ENCODE measurements at regions not wholly inside any gene's neighbourhood (a gene's known extent, or its start where the extent isn't known, plus 50 kb on each side); places are given as distances from the start of the nearest gene placed in this dataset.

- Histone ChIP-seq H3K9ac (ENCODE audit: low read depth in 1 of 3, low read length in 3 of 3) (no peak overlapping the region), H3K4me3 (ENCODE audit: low read length in 3 of 3) (no peak overlapping the region), H3K4me1 (ENCODE audit: control insufficient read depth in 3 of 3, insufficient read depth in 3 of 3, low read length in 3 of 3) (no peaks in the 10 kb centered on the region), H3K36me3 (ENCODE audit: control insufficient read depth in 3 of 3, insufficient read depth in 3 of 3, low read length in 3 of 3) (no peaks in the 10 kb centered on the region), H3K27me3 (ENCODE audit: control insufficient read depth in 3 of 3, insufficient read depth in 3 of 3, low read length in 3 of 3) (no peaks in the 10 kb centered on the region), H3K27ac (ENCODE audit: low read depth, low read length) (no peak overlapping the region), H3K9me3 (ENCODE audit: control insufficient read depth in 3 of 3, low read length in 3 of 3) (no peaks in the 10 kb centered on the region)
Observed at GRCh38 chr4:181938631-181939030, 304.6 kb upstream of the TENM3 start.

GRCh38 chr4:181939199-181939945 is 303.8 kb upstream of the TENM3 start:
- H3K36me3 ChIP-seq (ENCODE audit: control insufficient read depth in 3 of 3, insufficient read depth in 3 of 3, low read length in 3 of 3): no peaks in the 10 kb centered on the region
- no peak overlapping the region for H3K9ac ChIP-seq (ENCODE audit: low read depth in 1 of 3, low read length in 3 of 3)
- H3K27ac ChIP-seq (ENCODE audit: low read depth, low read length): no peak overlapping the region
- H3K4me3 ChIP-seq (ENCODE audit: low read length in 3 of 3): no peak overlapping the region
- no peaks in the 10 kb centered on the region for H3K27me3 ChIP-seq (ENCODE audit: control insufficient read depth in 3 of 3, insufficient read depth in 3 of 3, low read length in 3 of 3)
- H3K4me1 ChIP-seq (ENCODE audit: control insufficient read depth in 3 of 3, insufficient read depth in 3 of 3, low read length in 3 of 3): no peaks in the 10 kb centered on the region
- H3K9me3 ChIP-seq (ENCODE audit: control insufficient read depth in 3 of 3, low read length in 3 of 3): no peaks in the 10 kb centered on the region

- no peak overlapping the region for H3K27ac ChIP-seq (ENCODE audit: low read depth, low read length)
- H3K9me3 ChIP-seq (ENCODE audit: control insufficient read depth in 3 of 3, low read length in 3 of 3): no peaks in the 10 kb centered on the region
- H3K4me1 ChIP-seq (ENCODE audit: control insufficient read depth in 3 of 3, insufficient read depth in 3 of 3, low read length in 3 of 3): no peaks in the 10 kb centered on the region
- no peaks in the 10 kb centered on the region for H3K36me3 ChIP-seq (ENCODE audit: control insufficient read depth in 3 of 3, insufficient read depth in 3 of 3, low read length in 3 of 3)
- no peak overlapping the region for H3K9ac ChIP-seq (ENCODE audit: low read depth in 1 of 3, low read length in 3 of 3)
- H3K4me3 ChIP-seq (ENCODE audit: low read length in 3 of 3): no peak overlapping the region
- H3K27me3 ChIP-seq (ENCODE audit: control insufficient read depth in 3 of 3, insufficient read depth in 3 of 3, low read length in 3 of 3): no peaks in the 10 kb centered on the region
Observed at GRCh38 chr4:181944527-181944926, 298.7 kb upstream of the TENM3 start.

GRCh38 chr4:181946902-181947301 is 296.3 kb upstream of the TENM3 start:
- H3K9ac ChIP-seq (ENCODE audit: low read depth in 1 of 3, low read length in 3 of 3): no peak overlapping the region
- H3K9me3 ChIP-seq (ENCODE audit: control insufficient read depth in 3 of 3, low read length in 3 of 3): no peaks in the 10 kb centered on the region

GRCh38 chr4:181948839-181949382 is 294.3 kb upstream of the TENM3 start:
- no peak overlapping the region for H3K27ac ChIP-seq (ENCODE audit: low read depth, low read length)
- H3K36me3 ChIP-seq (ENCODE audit: control insufficient read depth in 3 of 3, insufficient read depth in 3 of 3, low read length in 3 of 3): no peaks in the 10 kb centered on the region
- no peaks in the 10 kb centered on the region for H3K27me3 ChIP-seq (ENCODE audit: control insufficient read depth in 3 of 3, insufficient read depth in 3 of 3, low read length in 3 of 3)
- H3K4me1 ChIP-seq (ENCODE audit: control insufficient read depth in 3 of 3, insufficient read depth in 3 of 3, low read length in 3 of 3): peaks cover 0 to 2% (median 0%) of the 10 kb centered on the region in 3 donors
- H3K9ac ChIP-seq (ENCODE audit: low read depth in 1 of 3, low read length in 3 of 3): no peak overlapping the region
- H3K4me3 ChIP-seq (ENCODE audit: low read length in 3 of 3): no peak overlapping the region
- H3K9me3 ChIP-seq (ENCODE audit: control insufficient read depth in 3 of 3, low read length in 3 of 3): no peaks in the 10 kb centered on the region

More at GRCh38 chr4:181946902-181947301, 296.3 kb upstream of the TENM3 start:
- no peaks in the 10 kb centered on the region for H3K36me3 ChIP-seq (ENCODE audit: control insufficient read depth in 3 of 3, insufficient read depth in 3 of 3, low read length in 3 of 3)
- no peak overlapping the region for H3K4me3 ChIP-seq (ENCODE audit: low read length in 3 of 3)
- no peaks in the 10 kb centered on the region for H3K4me1 ChIP-seq (ENCODE audit: control insufficient read depth in 3 of 3, insufficient read depth in 3 of 3, low read length in 3 of 3)
- no peaks in the 10 kb centered on the region for H3K27me3 ChIP-seq (ENCODE audit: control insufficient read depth in 3 of 3, insufficient read depth in 3 of 3, low read length in 3 of 3)
- H3K27ac ChIP-seq (ENCODE audit: low read depth, low read length): no peak overlapping the region

GRCh38 chr4:181949704-181950312 is 293.4 kb upstream of the TENM3 start:
- no peak overlapping the region for H3K4me3 ChIP-seq (ENCODE audit: low read length in 3 of 3)
- H3K9ac ChIP-seq (ENCODE audit: low read depth in 1 of 3, low read length in 3 of 3): no peak overlapping the region
- no peak overlapping the region for H3K27ac ChIP-seq (ENCODE audit: low read depth, low read length)
- no peaks in the 10 kb centered on the region for H3K27me3 ChIP-seq (ENCODE audit: control insufficient read depth in 3 of 3, insufficient read depth in 3 of 3, low read length in 3 of 3)
- no peaks in the 10 kb centered on the region for H3K9me3 ChIP-seq (ENCODE audit: control insufficient read depth in 3 of 3, low read length in 3 of 3)
- H3K36me3 ChIP-seq (ENCODE audit: control insufficient read depth in 3 of 3, insufficient read depth in 3 of 3, low read length in 3 of 3): no peaks in the 10 kb centered on the region
- H3K4me1 ChIP-seq (ENCODE audit: control insufficient read depth in 3 of 3, insufficient read depth in 3 of 3, low read length in 3 of 3): peaks cover 0 to 2% (median 0%) of the 10 kb centered on the region in 3 donors

- no peaks in the 10 kb centered on the region for H3K9me3 ChIP-seq (ENCODE audit: control insufficient read depth in 3 of 3, low read length in 3 of 3)
- no peak overlapping the region for H3K27ac ChIP-seq (ENCODE audit: low read depth, low read length)
- H3K4me3 ChIP-seq (ENCODE audit: low read length in 3 of 3): no peak overlapping the region
- H3K27me3 ChIP-seq (ENCODE audit: control insufficient read depth in 3 of 3, insufficient read depth in 3 of 3, low read length in 3 of 3): no peaks in the 10 kb centered on the region
- H3K36me3 ChIP-seq (ENCODE audit: control insufficient read depth in 3 of 3, insufficient read depth in 3 of 3, low read length in 3 of 3): no peaks in the 10 kb centered on the region
- no peak overlapping the region for H3K9ac ChIP-seq (ENCODE audit: low read depth in 1 of 3, low read length in 3 of 3)
- peaks cover 0 to 2% (median 0%) of the 10 kb centered on the region in 3 donors for H3K4me1 ChIP-seq (ENCODE audit: control insufficient read depth in 3 of 3, insufficient read depth in 3 of 3, low read length in 3 of 3)
Observed at GRCh38 chr4:181950372-181951127, 292.7 kb upstream of the TENM3 start.

GRCh38 chr4:181951265-181951664 is 291.9 kb upstream of the TENM3 start:
- H3K36me3 ChIP-seq (ENCODE audit: control insufficient read depth in 3 of 3, insufficient read depth in 3 of 3, low read length in 3 of 3): no peaks in the 10 kb centered on the region
- H3K9me3 ChIP-seq (ENCODE audit: control insufficient read depth in 3 of 3, low read length in 3 of 3): no peaks in the 10 kb centered on the region
- peaks cover 0 to 2% (median 0%) of the 10 kb centered on the region in 3 donors for H3K4me1 ChIP-seq (ENCODE audit: control insufficient read depth in 3 of 3, insufficient read depth in 3 of 3, low read length in 3 of 3)
- no peak overlapping the region for H3K27ac ChIP-seq (ENCODE audit: low read depth, low read length)
- H3K9ac ChIP-seq (ENCODE audit: low read depth in 1 of 3, low read length in 3 of 3): no peak overlapping the region
- H3K27me3 ChIP-seq (ENCODE audit: control insufficient read depth in 3 of 3, insufficient read depth in 3 of 3, low read length in 3 of 3): no peaks in the 10 kb centered on the region
- no peak overlapping the region for H3K4me3 ChIP-seq (ENCODE audit: low read length in 3 of 3)

- no peak overlapping the region for H3K27ac ChIP-seq (ENCODE audit: low read depth, low read length)
Observed at GRCh38 chr4:181952478-181952877, 290.7 kb upstream of the TENM3 start.

GRCh38 chr4:181956512-181956911 is 286.7 kb upstream of the TENM3 start:
- no peak overlapping the region for H3K9ac ChIP-seq (ENCODE audit: low read depth in 1 of 3, low read length in 3 of 3)
- no peak overlapping the region for H3K27ac ChIP-seq (ENCODE audit: low read depth, low read length)
- H3K36me3 ChIP-seq (ENCODE audit: control insufficient read depth in 3 of 3, insufficient read depth in 3 of 3, low read length in 3 of 3): no peaks in the 10 kb centered on the region
- H3K27me3 ChIP-seq (ENCODE audit: control insufficient read depth in 3 of 3, insufficient read depth in 3 of 3, low read length in 3 of 3): no peaks in the 10 kb centered on the region
- peaks cover 0 to 2% (median 0%) of the 10 kb centered on the region in 3 donors for H3K4me1 ChIP-seq (ENCODE audit: control insufficient read depth in 3 of 3, insufficient read depth in 3 of 3, low read length in 3 of 3)
- H3K9me3 ChIP-seq (ENCODE audit: control insufficient read depth in 3 of 3, low read length in 3 of 3): no peaks in the 10 kb centered on the region
- no peak overlapping the region for H3K4me3 ChIP-seq (ENCODE audit: low read length in 3 of 3)

More at GRCh38 chr4:181952478-181952877, 290.7 kb upstream of the TENM3 start:
- H3K36me3 ChIP-seq (ENCODE audit: control insufficient read depth in 3 of 3, insufficient read depth in 3 of 3, low read length in 3 of 3): no peaks in the 10 kb centered on the region
- no peak overlapping the region for H3K9ac ChIP-seq (ENCODE audit: low read depth in 1 of 3, low read length in 3 of 3)
- H3K4me1 ChIP-seq (ENCODE audit: control insufficient read depth in 3 of 3, insufficient read depth in 3 of 3, low read length in 3 of 3): peaks cover 0 to 2% (median 0%) of the 10 kb centered on the region in 3 donors
- no peaks in the 10 kb centered on the region for H3K9me3 ChIP-seq (ENCODE audit: control insufficient read depth in 3 of 3, low read length in 3 of 3)
- H3K4me3 ChIP-seq (ENCODE audit: low read length in 3 of 3): no peak overlapping the region
- H3K27me3 ChIP-seq (ENCODE audit: control insufficient read depth in 3 of 3, insufficient read depth in 3 of 3, low read length in 3 of 3): no peaks in the 10 kb centered on the region

Data from skeletal muscle tissue (tissue), 3 donors.